ENCODE measurements at regions not wholly inside any gene's neighbourhood (a gene's known extent, or its start where the extent isn't known, plus 50 kb on each side); places are given as distances from the start of the nearest gene placed in this dataset.
A peak's percentile ranks its signal among the peaks of the same experiment; 100 is the strongest.

- no peak for DNase-seq
Observed at GRCh38 chr13:26989261-26989956, 182.2 kb downstream of the USP12 start.

GRCh38 chr13:26988059-26988769, 183.4 kb downstream of the USP12 start:
- DNase-seq = no peak

GRCh38 chr13:26987486-26988013, 184.1 kb downstream of the USP12 start:
- DNase-seq = no peak

GRCh38 chr13:26985285-26985878, 186.2 kb downstream of the USP12 start:
- peak; percentile 11 for DNase-seq

GRCh38 chr13:26984337-26984736, 187.3 kb downstream of the USP12 start:
- DNase-seq = no peak

GRCh38 chr13:26983543-26984320, 187.9 kb downstream of the USP12 start:
- no peak for DNase-seq

- no peak for DNase-seq
Observed at GRCh38 chr13:26980099-26981031, 191.2 kb downstream of the USP12 start.

GRCh38 chr13:26979334-26979733, 192.3 kb downstream of the USP12 start:
- DNase-seq = no peak

GRCh38 chr13:26978081-26978860, 193.3 kb downstream of the USP12 start:
- no peak for DNase-seq

GRCh38 chr13:26977541-26977940, 194.1 kb downstream of the USP12 start:
- DNase-seq = no peak

- no peak for DNase-seq
Observed at GRCh38 chr13:26976313-26976712, 195.3 kb downstream of the USP12 start.

- DNase-seq = no peak
Observed at GRCh38 chr13:26973946-26974345, 197.7 kb downstream of the USP12 start.

- DNase-seq = no peak
Observed at GRCh38 chr13:26973295-26973694, 198.3 kb downstream of the USP12 start.

- DNase-seq = peak; percentile 65
Observed at GRCh38 chr13:26971990-26972887, 199.4 kb downstream of the USP12 start.

GRCh38 chr13:26968431-26969341, 202.9 kb downstream of the USP12 start:
- DNase-seq = no peak

- no peak for DNase-seq
Observed at GRCh38 chr13:26967119-26968038, 204.2 kb downstream of the USP12 start.

GRCh38 chr13:26966701-26967080, 204.9 kb downstream of the USP12 start:
- DNase-seq = no peak

Measured in NCI-H2029 treated with DMSO at 0.1 percent for 48 hours (cell line).